GM19023 (cell line): ENCODE measurements at regions not wholly inside any gene's neighbourhood (a gene's known extent, or its start where the extent isn't known, plus 50 kb on each side); places are given as distances from the start of the nearest gene placed in this dataset.

Experiments used
- ATAC-seq: cut with Tn5 transposase; IDR thresholded peaks from one replicate; pipeline ENCODE4 v1.9.1; 2021; ENCODE audit warnings: mild to moderate bottlenecking, moderate library complexity; ENCODE audit not compliant: unreplicated experiment

DNA sequence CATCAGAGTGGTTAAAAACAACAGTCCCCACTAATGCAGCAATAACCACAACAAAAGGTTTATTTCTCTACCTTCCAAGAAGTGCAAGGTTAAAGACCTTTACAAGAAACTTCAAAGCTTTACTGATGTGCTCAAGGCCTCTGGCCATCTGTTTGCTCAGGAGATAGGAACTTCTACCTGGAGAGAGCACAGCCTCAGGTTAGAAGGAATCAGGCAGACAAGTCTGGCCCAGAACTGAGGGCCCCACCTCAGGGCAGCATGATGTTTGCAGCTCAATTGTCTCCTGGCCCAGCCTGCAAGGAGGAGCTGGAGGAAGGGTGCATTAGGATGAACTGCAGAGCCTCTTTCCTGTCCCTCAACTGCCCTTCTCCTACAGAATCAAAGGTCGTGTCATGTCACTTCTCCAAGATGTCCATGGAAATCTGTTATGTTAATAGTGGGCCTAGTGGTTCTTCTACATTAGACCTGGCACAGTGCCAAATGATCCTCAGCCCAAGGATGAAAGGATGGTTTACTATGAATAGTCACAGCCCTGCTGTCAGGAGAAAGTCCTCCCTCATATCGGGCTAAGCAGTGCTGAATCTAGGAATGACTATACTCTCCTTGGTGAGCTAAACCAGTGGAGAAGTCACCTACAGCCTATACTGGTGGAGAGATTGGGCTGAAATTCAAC, 98.9 kb upstream of the NTRK2 start:
- ATAC-seq: no peak

DNA sequence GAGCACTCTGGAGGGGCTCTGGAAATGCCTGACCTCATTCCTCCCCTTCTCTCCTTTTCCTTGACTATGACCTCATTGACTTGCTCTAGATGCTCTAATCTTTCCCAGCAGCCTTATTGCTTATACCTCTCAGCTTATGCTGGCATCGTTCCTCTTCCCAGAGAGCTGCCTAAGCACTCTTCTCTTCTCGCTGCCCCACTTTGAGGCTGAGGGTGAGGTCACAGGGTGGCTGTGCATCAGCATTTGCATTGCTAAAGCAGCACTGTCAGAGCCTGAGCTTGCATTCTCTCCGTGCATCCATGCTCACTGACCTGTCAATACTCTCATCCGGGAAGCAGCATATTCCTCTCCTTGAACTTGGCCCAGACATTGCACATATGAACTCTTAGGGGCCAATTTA, 96.4 kb upstream of the NTRK2 start:
- ATAC-seq: no peak

DNA sequence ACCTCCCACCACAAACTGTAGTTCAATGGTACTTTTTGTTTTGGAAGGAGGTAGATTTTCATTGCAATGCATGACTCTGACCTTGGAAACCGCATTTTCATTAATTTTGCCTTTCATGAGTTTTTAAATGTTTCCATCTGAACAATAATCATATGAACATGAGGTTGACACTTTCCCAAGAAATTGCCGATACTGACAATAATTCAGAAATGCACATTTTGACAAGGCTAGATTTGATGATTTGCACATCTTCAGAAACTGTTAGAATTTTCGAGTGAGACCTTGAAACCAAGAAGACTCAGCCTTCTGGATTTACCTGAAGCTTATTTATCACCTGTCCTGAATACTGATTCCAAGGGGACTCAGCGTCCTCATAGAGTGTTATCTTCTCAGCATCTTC, 93.8 kb upstream of the NTRK2 start:
- no peak for ATAC-seq

DNA sequence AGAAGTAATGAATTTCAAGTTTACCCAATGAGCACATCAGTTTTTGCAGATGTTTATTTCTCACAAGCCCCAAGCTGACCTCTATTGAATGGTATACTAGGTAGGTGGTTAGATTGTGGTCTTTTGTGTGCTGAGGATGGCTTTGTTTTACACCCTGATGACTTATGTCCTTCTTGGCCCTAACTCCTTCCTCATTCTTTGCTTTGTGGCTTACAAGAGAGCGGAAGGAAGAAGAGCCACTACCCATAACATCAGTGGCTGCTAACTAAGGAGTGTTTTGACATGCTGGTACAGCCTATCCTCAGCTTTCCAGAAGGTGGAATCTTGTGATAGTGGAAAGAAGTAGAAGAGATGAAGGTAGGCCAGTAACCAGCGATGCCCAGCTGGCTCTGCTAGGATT, 85.7 kb upstream of the NTRK2 start:
- no peak for ATAC-seq

DNA sequence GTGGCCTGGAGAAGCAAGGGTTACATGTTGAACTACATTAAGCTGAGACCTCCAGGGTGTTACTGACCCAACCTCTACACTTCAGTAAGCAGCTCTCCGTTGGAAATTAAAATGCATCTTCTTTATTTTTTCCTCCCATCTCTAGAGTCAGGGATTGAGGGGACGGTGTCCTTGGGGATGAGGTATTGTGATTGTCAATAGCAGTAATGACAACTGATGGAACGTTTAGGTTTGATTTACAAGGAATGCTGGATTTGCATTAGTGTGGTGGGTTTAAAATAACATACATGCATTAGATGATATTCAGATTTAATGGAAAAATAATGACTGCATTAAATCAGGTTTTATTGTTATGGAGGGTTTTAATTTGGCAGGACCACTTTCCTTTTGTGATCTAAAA, 82.9 kb upstream of the NTRK2 start:
- ATAC-seq: no peak

DNA sequence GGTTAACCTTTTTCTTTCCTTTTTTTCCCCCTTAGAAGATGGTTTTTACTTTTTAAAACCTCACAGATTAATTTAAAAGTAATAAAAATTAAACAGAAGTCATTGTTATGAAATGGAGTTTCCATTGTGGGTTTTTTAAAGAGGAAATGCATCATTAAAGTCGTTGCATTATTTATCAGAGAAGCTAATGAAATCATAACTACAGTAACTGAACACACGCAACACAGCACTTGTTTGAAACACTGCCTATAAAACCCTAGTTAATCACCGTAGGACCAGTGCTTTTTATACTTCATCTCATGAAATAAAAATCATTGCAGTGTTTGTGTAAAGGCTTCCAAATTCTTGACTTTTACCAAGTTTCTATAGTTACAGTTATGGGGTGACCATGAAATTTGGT, 82.4 kb upstream of the NTRK2 start:
- ATAC-seq: no peak

DNA sequence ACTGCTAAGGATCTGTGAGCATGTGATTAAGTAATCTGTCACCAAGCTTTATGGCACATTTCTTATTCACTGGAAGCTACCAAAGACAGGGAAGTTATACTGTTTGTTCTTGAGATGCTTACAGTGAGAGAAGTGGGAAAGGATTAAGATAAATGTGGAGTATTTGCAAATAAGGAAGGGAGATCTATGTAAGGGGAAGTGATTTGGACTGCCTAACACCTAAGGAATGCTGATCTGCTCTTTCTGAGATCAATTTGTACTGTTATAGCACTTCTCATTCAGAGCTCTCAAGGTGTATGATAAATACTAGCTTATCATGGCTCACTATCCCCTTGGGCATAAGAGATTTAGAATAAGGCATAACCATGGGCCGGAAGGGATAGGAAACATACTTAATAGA, 80.0 kb upstream of the NTRK2 start:
- no peak for ATAC-seq

DNA sequence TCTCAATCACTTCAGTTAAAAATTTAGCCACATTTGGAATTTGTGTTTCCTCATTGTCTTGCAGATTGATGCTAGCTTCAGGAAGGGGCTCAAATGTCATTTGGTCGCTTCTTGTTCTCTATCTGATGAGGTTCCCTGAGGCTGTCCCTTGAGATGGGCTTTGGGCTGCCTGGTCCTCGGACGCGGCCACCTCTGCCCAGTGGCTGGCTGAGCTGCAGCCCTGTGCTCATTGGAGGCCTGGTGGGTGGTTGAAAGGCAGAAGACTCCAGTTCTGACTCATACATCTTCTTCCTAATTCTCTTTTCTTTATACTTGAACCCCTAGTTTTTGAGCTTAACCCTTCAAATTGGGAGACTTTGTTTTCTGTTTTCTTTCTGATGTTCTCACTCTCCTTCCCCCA, 78.8 kb upstream of the NTRK2 start:
- no peak for ATAC-seq

DNA sequence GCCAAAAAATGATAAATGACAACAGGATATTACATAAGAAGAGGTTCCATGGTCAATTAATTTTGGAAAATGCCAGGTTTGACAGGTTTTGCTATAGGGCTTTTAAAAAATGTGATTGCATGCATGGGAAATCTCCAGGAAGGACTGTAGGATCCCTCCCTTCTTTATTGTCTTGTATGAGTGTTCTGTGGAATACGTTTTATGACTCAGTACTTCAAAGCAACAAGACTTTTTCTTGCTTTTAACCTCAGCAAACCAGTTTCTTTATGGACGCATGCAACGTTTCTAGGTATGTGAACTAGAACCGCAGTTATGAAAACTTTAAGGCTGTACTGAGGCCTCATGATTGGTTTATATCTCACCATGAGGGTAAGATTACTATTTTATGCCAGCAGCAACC, 76.6 kb upstream of the NTRK2 start:
- no peak for ATAC-seq

DNA sequence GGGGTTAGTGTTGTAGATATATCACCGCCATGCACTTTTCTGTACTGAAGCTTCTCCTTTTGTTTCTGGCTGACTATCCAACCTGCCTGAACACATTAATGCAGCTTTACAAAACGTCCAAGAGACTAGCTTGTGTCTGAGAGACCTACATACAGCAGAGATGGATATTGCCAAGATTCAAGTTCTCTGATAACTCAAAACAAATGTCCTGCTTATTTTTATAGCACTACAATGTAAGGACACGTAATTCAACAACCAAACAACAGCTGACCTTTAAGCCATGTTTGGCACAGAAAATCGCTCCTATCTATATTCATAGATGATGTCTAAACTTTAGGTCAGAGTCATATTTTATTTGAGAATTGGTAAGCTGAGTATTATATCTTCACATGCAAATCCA, 76.2 kb upstream of the NTRK2 start:
- ATAC-seq: no peak

DNA sequence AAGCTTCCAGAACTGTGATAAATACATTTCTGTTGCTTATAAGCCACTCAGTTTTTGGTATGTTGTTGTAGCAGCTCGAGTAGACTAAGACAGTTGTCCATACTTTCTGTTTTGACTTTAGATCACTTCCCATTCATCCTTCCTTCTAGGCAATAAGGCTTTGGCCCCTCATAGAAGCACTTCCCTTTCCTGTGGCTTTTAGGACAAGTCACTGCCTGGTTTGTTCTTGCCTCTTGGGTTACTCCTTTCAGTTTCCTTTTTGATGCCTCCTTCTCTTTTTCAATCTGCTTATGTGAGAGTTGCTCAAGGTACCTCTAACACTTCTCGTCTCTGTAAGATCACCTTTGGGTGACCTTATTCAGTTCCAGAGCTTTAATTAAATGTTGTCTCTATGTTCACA, 72.4 kb upstream of the NTRK2 start:
- ATAC-seq: peak; percentile 88

DNA sequence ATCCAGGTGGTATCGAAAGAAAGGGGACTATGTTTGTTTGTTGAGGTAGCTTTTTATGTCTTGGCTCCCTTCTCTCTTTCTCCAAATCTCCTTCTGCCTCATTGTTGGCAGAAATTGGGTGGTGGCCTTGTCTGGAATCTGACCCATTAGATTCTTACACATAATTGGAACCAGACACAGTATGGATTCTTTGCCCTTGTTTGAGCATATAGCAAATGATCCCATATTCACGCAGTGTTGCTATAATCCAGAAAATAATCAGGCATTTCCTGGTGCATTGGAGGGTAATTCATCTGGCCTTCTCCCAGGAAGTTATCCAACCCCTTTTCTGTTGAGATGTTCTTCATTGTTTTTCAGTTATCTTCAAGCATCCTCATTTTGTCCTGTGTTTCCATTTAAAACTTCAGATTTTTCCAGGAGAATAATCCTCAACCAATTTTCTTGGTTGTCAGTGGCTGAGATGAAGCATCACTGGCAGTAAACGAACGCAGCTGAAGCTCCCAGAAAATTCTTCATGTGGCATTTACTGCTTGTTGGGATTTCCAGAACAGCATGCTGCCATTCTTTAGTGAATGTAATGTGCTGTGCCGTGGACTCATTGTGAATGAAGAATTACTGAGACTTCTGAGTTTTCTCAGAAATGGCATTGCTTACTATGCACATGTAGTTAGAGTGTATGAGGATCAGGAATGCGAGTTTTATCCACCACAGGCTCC, 70.5 kb upstream of the NTRK2 start:
- no peak for ATAC-seq

DNA sequence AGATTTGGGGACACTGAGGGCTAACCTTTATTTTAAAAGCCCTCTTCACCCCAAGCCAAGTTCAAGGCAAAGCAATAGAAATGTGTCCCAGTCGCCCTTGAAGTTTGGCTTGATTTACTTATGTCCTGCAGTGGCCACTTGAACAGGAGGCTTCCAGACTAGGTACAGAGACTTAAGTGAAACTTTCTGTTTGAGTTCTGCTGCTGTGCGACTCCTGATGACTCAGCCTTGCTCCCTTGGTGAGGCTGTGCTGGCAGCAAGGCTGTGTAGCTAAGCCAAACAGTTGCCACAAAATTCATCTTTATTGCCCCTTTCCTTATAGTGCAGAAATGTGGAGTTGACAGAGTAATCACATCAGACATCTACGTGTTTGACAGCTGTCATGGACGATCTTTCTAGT, 68.8 kb upstream of the NTRK2 start:
- ATAC-seq: no peak

DNA sequence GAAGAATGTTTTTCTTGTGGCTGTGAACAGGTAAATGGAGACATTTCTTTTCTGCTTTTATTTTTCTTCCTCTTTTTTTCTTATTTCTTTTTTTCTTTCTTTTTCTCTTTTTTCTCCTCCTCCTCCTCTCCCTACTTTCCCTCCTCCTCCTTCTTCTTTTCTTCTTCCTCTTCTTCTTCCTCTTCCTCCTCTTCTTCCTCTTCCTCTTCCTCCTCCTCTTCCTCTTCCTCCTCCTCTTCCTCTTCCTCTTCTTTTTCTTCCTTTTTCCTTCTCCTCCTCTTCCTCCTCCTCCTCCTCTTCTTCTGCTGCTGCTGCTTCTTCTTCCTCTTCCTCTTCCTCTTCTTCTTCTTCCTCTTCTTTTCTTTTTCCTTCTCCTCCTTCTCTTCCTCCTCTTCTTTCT, 65.3 kb upstream of the NTRK2 start:
- no peak for ATAC-seq

DNA sequence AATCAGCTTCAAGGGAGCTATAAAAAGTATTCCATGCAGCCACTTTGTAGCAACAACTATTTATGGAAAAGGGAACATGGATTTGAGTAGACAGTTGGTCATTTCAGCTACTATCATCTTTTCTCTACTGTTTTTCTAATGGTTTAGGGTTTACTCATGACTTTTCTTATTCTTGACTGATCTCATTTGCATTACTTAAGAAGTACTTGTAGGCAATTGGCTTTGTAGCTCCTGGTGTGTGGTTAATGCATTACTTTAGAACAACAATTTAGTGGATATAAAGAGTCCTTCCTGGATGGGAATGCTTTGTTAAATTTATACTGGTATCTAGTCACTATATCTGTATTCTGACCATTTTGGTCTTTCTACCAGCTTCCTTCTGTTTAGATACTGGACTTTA, 59.8 kb upstream of the NTRK2 start:
- ATAC-seq: no peak

DNA sequence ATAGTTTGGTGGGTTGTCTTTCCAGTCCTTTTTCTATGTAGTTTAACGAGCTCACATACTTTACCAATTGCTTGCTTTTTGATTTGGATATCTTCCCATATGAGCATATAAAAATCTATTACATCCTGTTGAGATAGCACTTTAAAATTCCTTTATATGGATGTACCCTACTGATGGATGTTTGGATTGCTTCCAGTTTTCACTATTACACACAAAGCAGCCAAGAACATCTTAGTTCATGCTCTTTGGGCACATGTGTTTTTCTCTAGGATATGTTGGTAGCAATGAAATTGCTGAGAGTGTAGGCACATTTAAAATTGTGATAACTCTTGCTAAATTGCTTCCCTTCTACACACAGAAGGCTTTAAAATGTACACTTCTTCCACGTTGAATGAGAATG, 56.1 kb upstream of the NTRK2 start:
- no peak for ATAC-seq

DNA sequence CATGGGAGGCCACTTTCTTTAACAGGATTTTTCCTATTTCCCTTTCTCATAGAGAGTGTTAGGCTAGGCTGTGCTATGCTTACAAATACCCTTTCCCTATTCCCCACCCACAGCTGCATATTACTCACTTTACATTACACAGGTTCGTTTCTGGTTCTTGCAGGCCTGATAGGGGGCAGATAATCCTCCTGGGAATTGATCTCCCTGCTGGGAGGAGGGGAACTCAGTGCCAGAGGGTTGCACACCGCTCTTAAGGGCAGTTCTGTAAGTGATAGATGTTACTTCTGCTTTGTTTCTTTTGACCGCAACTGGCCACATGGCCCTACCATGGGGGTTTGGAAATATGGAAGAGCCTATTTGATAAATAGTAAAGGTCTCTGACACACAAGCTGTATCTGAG, 54.0 kb upstream of the NTRK2 start:
- no peak for ATAC-seq

DNA sequence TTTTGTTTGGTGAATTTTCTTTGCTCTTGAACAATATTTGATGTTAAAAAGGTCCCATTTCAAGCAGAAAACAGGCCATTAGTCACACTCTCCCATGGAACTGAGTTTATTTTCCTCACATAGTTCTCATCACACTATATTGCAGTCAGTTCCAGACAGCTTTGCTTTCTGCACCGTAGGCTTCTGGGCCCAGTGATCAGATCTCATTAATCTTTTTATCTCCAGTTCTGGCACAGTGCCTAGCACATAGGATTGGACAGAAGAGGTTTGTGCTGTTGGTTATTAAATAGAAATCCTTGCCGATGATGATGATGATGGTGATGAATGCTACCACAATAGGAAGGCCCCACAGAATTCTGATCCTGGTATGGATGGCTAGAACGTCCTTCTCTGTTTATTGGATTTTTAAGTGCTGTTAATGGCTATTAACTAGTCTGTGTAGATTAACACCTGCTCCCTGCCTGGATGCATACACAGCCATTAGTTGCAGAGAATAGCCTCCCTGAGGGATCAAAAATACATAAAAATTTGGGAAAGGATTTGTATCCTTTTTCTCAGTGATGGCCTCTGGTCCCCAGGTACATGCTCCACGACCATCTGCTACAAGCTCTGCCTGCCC, 52.0 kb upstream of the NTRK2 start:
- ATAC-seq: no peak
